ENCODE measurements at regions not wholly inside any gene's neighbourhood (a gene's known extent, or its start where the extent isn't known, plus 50 kb on each side); places are given as distances from the start of the nearest gene placed in this dataset.

- TF ChIP-seq CTCF (IDR thresholded peaks at IDR 0.05; ENCODE audit: low read depth, low read length, poor library complexity, severe bottlenecking) (no peak), EZH2phosphoT487 (IDR thresholded peaks at IDR 0.05; ENCODE audit: borderline replicate concordance, low read length) (no peak)
These were observed 196.5 kb upstream of the SLC7A11 start for GRCh38 chr4:138438608-138439007.

All from DOHH2 (cell line).